Activated naive CD4-positive, alpha-beta T cell treated with anti-CD3 and anti-CD28 coated beads, Interleukin-2, amount 50 U/mL, for 24 hours (primary cell): ENCODE measurements at regions not wholly inside any gene's neighbourhood (a gene's known extent, or its start where the extent isn't known, plus 50 kb on each side); places are given as distances from the start of the nearest gene placed in this dataset.

Experiments
- H3K27ac Mint-ChIP-seq: one replicate; pipeline ENCODE4 v1.8.0; 2021; ENCODE audit warnings: mild to moderate bottlenecking, mixed read lengths
- H3K27me3 Mint-ChIP-seq: one replicate; pipeline ENCODE4 v1.8.0; 2021; ENCODE audit warnings: mixed read lengths
- H3K36me3 Mint-ChIP-seq: one replicate; pipeline ENCODE4 v1.8.0; 2021; ENCODE audit warnings: mixed read lengths
- H3K4me1 Mint-ChIP-seq: one replicate; pipeline ENCODE4 v1.8.0; 2021; ENCODE audit warnings: mixed read lengths
- H3K4me3 Mint-ChIP-seq: one replicate; pipeline ENCODE4 v1.8.0; 2021; ENCODE audit warnings: mild to moderate bottlenecking, mixed read lengths
- H3K9me3 Mint-ChIP-seq: one replicate; pipeline ENCODE4 v1.8.0; 2021; ENCODE audit warnings: mixed read lengths

GRCh38 chr11:15780837-15781236 is 575.5 kb downstream of the SOX6 start:
- Mint-ChIP-seq H3K4me1 (no peaks in the 10 kb centered on the region), H3K36me3 (no peaks in the 10 kb centered on the region)

GRCh38 chr11:15783619-15784018 is 572.7 kb downstream of the SOX6 start:
- Mint-ChIP-seq H3K4me1 (no peaks in the 10 kb centered on the region), H3K4me3 (no peak overlapping the region), H3K27ac (no peak overlapping the region), H3K9me3 (no peaks in the 10 kb centered on the region), H3K27me3 (no peaks in the 10 kb centered on the region), H3K36me3 (no peaks in the 10 kb centered on the region)

More at GRCh38 chr11:15780837-15781236, 575.5 kb downstream of the SOX6 start:
- H3K27ac Mint-ChIP-seq = no peak overlapping the region
- H3K27me3 Mint-ChIP-seq = no peaks in the 10 kb centered on the region
- H3K4me3 Mint-ChIP-seq = no peak overlapping the region
- no peaks in the 10 kb centered on the region for H3K9me3 Mint-ChIP-seq

- no peaks in the 10 kb centered on the region for H3K36me3 Mint-ChIP-seq
- H3K27me3 Mint-ChIP-seq = no peaks in the 10 kb centered on the region
- no peak overlapping the region for H3K27ac Mint-ChIP-seq
These were observed 563.0 kb downstream of the SOX6 start for GRCh38 chr11:15793043-15793996.

DNA sequence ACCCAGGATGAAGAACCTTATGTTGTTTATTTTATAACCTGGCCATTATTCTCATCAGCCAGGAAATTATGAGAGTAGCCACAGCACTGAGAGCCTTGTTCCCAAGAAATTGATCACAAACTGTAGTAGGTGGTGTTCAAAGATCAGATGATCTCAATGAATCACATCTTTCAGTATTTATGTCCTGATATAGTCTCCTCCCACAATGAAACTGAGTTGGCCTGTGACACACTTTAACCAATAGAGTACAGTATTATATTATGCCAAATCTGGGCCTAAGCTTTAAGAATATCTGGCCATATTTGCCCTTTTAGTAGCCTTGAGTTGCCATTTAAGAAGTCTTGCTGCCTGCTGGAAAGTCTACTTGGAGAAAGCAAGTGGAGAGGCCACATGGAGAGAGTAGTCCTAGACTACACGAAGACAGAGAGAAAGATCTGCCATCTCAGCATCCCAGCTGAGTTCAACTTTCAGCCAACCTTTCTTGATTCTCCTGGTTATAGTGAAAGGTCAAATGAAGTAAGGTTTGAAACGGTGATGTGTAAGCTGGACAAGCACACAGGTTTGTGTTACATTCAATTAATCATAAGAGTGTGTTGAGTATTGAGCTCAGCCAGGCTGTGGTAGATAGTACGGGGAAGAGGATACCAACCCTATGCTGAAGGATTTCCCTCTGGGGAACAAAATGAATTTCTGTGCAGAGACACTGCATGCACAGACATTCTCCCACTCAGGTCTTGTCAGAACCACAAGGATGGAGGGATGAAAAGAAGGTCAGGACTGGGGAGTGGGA is 561.8 kb downstream of the SOX6 start:
- no peaks in the 10 kb centered on the region for H3K4me1 Mint-ChIP-seq
- no peaks in the 10 kb centered on the region for H3K27me3 Mint-ChIP-seq
- no peaks in the 10 kb centered on the region for H3K36me3 Mint-ChIP-seq
- no peak overlapping the region for H3K4me3 Mint-ChIP-seq
- peaks cover 10% of the 10 kb centered on the region for H3K9me3 Mint-ChIP-seq
- no peak overlapping the region for H3K27ac Mint-ChIP-seq

More at GRCh38 chr11:15793043-15793996, 563.0 kb downstream of the SOX6 start:
- Mint-ChIP-seq H3K4me1 (no peaks in the 10 kb centered on the region), H3K9me3 (peaks cover 10% of the 10 kb centered on the region), H3K4me3 (no peak overlapping the region)

DNA sequence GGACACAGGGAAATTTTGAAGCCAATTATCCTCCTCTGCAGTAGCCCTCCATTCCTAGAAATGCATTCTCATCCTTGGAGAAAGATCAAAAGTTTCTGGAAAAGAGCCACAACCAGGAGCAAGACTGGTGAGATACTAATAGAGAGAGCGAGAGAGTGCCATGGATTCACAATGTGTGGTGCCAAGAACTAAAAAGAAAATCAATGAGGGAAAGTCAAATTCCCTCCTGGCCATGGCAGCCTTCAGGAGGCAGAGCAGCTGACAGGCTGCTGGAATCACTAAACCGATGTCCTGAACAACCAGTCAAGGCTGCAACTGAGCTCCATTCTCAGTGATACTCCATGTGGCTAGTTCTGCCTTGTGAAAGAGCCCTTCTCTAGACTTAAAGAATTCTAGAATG is 561.0 kb downstream of the SOX6 start:
- no peaks in the 10 kb centered on the region for H3K27me3 Mint-ChIP-seq
- no peak overlapping the region for H3K4me3 Mint-ChIP-seq
- no peak overlapping the region for H3K27ac Mint-ChIP-seq
- H3K9me3 Mint-ChIP-seq = peaks cover 10% of the 10 kb centered on the region
- H3K4me1 Mint-ChIP-seq = no peaks in the 10 kb centered on the region
- H3K36me3 Mint-ChIP-seq = no peaks in the 10 kb centered on the region

DNA sequence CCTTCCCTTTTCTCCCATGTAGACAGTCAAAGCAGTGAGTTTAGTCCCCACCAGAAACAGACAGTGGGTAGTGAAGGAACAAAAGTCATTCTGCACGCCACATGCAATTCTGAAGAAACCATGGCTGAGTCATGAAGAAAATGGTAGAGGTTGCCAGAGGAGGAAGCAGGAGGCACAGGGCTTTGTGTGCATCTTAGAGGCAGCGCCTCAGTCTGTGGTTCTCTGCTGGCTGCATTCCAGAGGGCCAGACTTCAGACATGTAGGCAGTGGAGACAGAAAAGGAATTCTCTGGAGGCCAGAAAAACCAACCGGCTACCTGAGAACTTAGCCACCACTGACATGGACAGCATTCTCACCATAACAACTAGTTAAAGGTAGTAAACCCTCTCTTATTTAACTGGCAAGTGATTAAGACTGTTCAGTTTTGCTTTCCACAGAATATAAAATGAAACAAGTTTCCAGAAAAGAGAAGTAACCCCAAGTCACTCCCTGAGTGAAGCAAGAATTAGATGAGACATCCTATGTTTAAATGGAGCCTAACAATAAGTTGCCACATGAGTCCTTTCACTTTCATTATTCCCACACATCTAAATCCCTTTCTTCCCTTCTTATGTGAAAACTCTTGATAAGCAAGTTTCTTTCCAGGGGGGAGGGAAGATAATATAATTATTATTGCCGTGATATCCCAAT is 556.1 kb downstream of the SOX6 start:
- Mint-ChIP-seq H3K4me1 (no peaks in the 10 kb centered on the region), H3K9me3 (no peaks in the 10 kb centered on the region), H3K36me3 (no peaks in the 10 kb centered on the region), H3K27me3 (peaks cover 1% of the 10 kb centered on the region), H3K4me3 (no peak overlapping the region), H3K27ac (no peak overlapping the region)

GRCh38 chr11:15801126-15801525 is 555.2 kb downstream of the SOX6 start:
- Mint-ChIP-seq H3K27ac (no peak overlapping the region), H3K36me3 (no peaks in the 10 kb centered on the region), H3K4me1 (no peaks in the 10 kb centered on the region), H3K4me3 (no peak overlapping the region), H3K27me3 (peaks cover 1% of the 10 kb centered on the region), H3K9me3 (no peaks in the 10 kb centered on the region)

GRCh38 chr11:15801616-15802015 is 554.7 kb downstream of the SOX6 start:
- H3K4me3 Mint-ChIP-seq = no peak overlapping the region
- no peaks in the 10 kb centered on the region for H3K9me3 Mint-ChIP-seq
- no peak overlapping the region for H3K27ac Mint-ChIP-seq
- peaks cover 1% of the 10 kb centered on the region for H3K27me3 Mint-ChIP-seq
- H3K4me1 Mint-ChIP-seq = no peaks in the 10 kb centered on the region
- no peaks in the 10 kb centered on the region for H3K36me3 Mint-ChIP-seq

GRCh38 chr11:15805726-15806125 is 550.6 kb downstream of the SOX6 start:
- Mint-ChIP-seq H3K4me3 (no peak overlapping the region), H3K27me3 (peaks cover 1% of the 10 kb centered on the region), H3K4me1 (no peaks in the 10 kb centered on the region), H3K27ac (no peak overlapping the region), H3K9me3 (no peaks in the 10 kb centered on the region), H3K36me3 (no peaks in the 10 kb centered on the region)

DNA sequence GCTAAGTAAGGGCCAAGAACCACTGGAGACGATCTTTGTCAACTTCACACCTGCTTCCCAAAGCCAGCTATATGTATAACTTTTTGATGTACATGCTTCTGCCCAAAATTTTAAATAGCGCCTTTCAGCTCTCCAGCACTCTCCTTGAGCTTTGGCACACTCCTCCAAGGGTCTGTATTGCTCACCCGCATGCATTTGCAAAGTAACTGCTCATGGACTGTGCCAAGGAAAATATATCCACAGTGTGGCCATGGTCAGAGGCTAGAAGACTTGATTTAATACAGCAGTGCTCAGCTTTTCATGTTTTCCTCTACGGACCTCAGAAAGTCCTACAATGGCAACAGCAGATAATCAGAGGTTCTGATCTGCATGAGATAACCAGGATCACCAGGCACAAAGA is 550.1 kb downstream of the SOX6 start:
- no peaks in the 10 kb centered on the region for H3K27me3 Mint-ChIP-seq

DNA sequence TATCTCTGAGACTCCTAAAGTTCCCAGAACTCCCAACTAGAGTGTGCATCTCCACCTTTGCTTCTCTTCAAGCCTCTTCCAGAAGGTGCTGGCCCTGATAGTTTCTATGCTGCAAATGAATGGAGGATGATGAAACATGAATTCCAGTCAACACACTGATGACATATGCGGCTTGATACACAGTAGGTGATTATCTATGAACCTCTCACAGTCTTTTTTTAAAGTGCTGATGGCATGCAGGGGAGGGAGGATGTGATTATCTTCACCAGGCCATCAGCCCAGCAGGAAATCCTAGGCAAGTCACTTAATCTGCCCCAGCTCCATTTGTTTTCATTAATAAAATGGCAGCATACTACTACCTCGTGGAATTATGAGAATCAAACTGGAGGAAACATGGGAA is 548.5 kb downstream of the SOX6 start:
- Mint-ChIP-seq H3K9me3 (no peaks in the 10 kb centered on the region), H3K36me3 (no peaks in the 10 kb centered on the region), H3K4me3 (no peak overlapping the region), H3K27me3 (no peaks in the 10 kb centered on the region), H3K4me1 (no peaks in the 10 kb centered on the region), H3K27ac (no peak overlapping the region)

More for the DNA sequence above, 550.1 kb downstream of the SOX6 start:
- H3K36me3 Mint-ChIP-seq = no peaks in the 10 kb centered on the region
- H3K4me3 Mint-ChIP-seq = no peak overlapping the region
- H3K27ac Mint-ChIP-seq = no peak overlapping the region
- no peaks in the 10 kb centered on the region for H3K9me3 Mint-ChIP-seq
- H3K4me1 Mint-ChIP-seq = no peaks in the 10 kb centered on the region

- H3K4me3 Mint-ChIP-seq = no peak overlapping the region
- no peaks in the 10 kb centered on the region for H3K36me3 Mint-ChIP-seq
- H3K27me3 Mint-ChIP-seq = no peaks in the 10 kb centered on the region
- no peaks in the 10 kb centered on the region for H3K4me1 Mint-ChIP-seq
- H3K9me3 Mint-ChIP-seq = no peaks in the 10 kb centered on the region
- H3K27ac Mint-ChIP-seq = no peak overlapping the region
These were observed 546.3 kb downstream of the SOX6 start for GRCh38 chr11:15810082-15810481.

- H3K4me3 Mint-ChIP-seq = no peak overlapping the region
- H3K9me3 Mint-ChIP-seq = no peaks in the 10 kb centered on the region
- H3K27me3 Mint-ChIP-seq = no peaks in the 10 kb centered on the region
- H3K27ac Mint-ChIP-seq = no peak overlapping the region
- no peaks in the 10 kb centered on the region for H3K4me1 Mint-ChIP-seq
- H3K36me3 Mint-ChIP-seq = no peaks in the 10 kb centered on the region
These were observed 545.8 kb downstream of the SOX6 start for GRCh38 chr11:15810525-15810924.

DNA sequence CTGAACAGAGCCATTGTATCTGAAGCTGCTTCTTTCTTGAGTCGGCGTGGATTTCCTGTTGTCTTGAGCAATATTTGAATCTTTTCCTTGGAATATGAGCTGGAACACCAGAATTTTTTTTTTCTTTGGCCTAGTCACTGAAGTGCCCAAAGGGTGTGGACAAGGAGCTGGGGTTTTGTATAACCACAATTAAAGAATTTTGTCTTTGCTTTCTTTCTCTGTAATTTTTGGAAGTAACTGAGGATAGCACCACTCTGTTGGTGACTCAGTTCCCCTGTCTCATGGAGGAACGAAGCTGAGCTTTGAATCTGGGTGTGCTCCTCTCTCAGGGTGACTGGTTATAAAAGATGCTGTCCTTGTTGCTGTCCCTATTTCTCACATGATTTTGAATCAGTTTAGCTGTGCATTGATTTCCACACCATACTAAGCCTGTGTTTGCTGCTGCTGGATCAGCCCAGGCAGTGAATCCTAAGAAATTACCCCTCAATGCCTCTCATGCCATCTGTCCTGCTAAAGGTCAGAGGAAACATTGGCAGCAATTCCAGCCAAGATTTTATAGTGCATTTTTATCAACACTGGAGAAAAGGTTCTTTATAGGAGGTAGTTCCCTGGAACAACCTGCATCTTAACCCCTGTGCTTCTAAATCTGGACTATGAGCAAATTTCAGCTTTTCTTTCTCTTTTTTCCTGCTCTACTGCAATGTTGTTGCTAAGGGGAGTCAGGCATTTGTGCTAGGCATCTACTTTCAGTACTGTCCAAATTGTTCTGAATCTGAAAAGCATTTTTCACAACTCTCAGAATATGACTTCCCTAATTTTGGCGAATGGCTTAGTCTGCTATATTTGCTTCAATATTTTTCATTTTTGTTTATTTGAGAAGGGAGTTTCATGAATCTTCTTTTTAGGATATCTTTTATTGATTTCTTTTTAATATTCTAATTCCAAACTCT is 540.8 kb downstream of the SOX6 start:
- no peaks in the 10 kb centered on the region for H3K9me3 Mint-ChIP-seq
- H3K27ac Mint-ChIP-seq = no peak overlapping the region
- no peak overlapping the region for H3K4me3 Mint-ChIP-seq
- no peaks in the 10 kb centered on the region for H3K4me1 Mint-ChIP-seq
- peaks cover 8% of the 10 kb centered on the region for H3K27me3 Mint-ChIP-seq
- no peaks in the 10 kb centered on the region for H3K36me3 Mint-ChIP-seq
